H1 (cell line): ENCODE measurements at regions not wholly inside any gene's neighbourhood (a gene's known extent, or its start where the extent isn't known, plus 50 kb on each side); places are given as distances from the start of the nearest gene placed in this dataset.

ENCODE experiments used
- CEBPB ChIP-seq: IDR thresholded peaks from 2 replicates; pipeline ENCODE4 v1.6.1; 2012; ENCODE audit warnings: low read depth, low read length
- CHD7 ChIP-seq: fragments of 300-600 bp; sonication (generic); IDR thresholded peaks from 2 replicates; pipeline ENCODE4 v1.7.1; 2012; ENCODE audit warnings: low read length, moderate library complexity, mild to moderate bottlenecking, inconsistent platforms; ENCODE audit not compliant: insufficient replicate concordance
- EZH2 ChIP-seq: fragments of 200-600 bp; sonication (generic); IDR thresholded peaks from 2 replicates; pipeline ENCODE4 v1.7.1; 2012; ENCODE audit warnings: low read depth, mild to moderate bottlenecking, moderate library complexity, low read length, inconsistent platforms; ENCODE audit not compliant: severe bottlenecking
- GTF2F1 ChIP-seq: IDR thresholded peaks from 2 replicates; pipeline ENCODE4 v1.6.1; 2012; ENCODE audit warnings: low read depth, low read length, improper control_type of control experiment, borderline replicate concordance
- KDM1A ChIP-seq: fragments of 200-600, 300-600 bp; sonication (generic); IDR thresholded peaks from 2 replicates; pipeline ENCODE4 v1.7.1; 2016; ENCODE audit warnings: mild to moderate bottlenecking, low read length, borderline replicate concordance
- MAFK ChIP-seq: IDR thresholded peaks from 2 replicates; pipeline ENCODE4 v1.6.1; 2012; ENCODE audit warnings: low read depth, mild to moderate bottlenecking, improper control_type of control experiment, low read length
- NRF1 ChIP-seq: IDR thresholded peaks from 2 replicates; pipeline ENCODE4 v1.6.1; 2011; ENCODE audit warnings: mild to moderate bottlenecking, low read depth, low read length, improper control_type of control experiment
- RBBP5 ChIP-seq: IDR thresholded peaks from 2 replicates; pipeline ENCODE4 v1.7.1; 2012; ENCODE audit warnings: low read depth, mild to moderate bottlenecking, inconsistent platforms, low read length, moderate library complexity, borderline replicate concordance
- RNF2 ChIP-seq: fragments of 200-900, 300-1000 bp; sonication (generic); IDR thresholded peaks from 2 replicates; pipeline ENCODE4 v1.7.1; 2016; ENCODE audit warnings: borderline replicate concordance, low read depth, mild to moderate bottlenecking, antibody characterized with exemption, low read length; ENCODE audit not compliant: poor library complexity, severe bottlenecking; ENCODE audit errors: missing control alignments
- SIRT6 ChIP-seq: IDR thresholded peaks from one replicate; pipeline ENCODE4 v1.7.1; 2012; ENCODE audit warnings: low read length, inconsistent platforms
- TEAD4 ChIP-seq: IDR thresholded peaks from 2 replicates; pipeline ENCODE4 v1.6.1; 2012; ENCODE audit warnings: low read depth, low read length, inconsistent platforms, mixed read lengths
- TF ChIP-seq, protein P1 (sequence below): IDR thresholded peaks from 2 replicates; pipeline ENCODE4 v1.6.1; 2012; ENCODE audit warnings: inconsistent platforms

GRCh38 chr5:43773478-43773844, 170.5 kb downstream of the NNT start (continued):
- TF ChIP-seq MAFK, result peak; percentile 41
- TF ChIP-seq SIRT6, result no peak
- no peak for TF ChIP-seq TEAD4
- no peak for TF ChIP-seq CHD7
- TF ChIP-seq EZH2, result no peak
- no peak for TF ChIP-seq RBBP5
- TF ChIP-seq CEBPB, result peak; percentile 53; the same call in 1 of the 2 replicates
- TF ChIP-seq, protein P1, sequence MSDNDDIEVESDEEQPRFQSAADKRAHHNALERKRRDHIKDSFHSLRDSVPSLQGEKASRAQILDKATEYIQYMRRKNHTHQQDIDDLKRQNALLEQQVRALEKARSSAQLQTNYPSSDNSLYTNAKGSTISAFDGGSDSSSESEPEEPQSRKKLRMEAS, result no peak
- no peak for TF ChIP-seq GTF2F1
- TF ChIP-seq KDM1A, result no peak
- no peak for TF ChIP-seq NRF1
- TF ChIP-seq RNF2, result no peak
